ENCODE measurements at regions not wholly inside any gene's neighbourhood (a gene's known extent, or its start where the extent isn't known, plus 50 kb on each side); places are given as distances from the start of the nearest gene placed in this dataset.

DNA sequence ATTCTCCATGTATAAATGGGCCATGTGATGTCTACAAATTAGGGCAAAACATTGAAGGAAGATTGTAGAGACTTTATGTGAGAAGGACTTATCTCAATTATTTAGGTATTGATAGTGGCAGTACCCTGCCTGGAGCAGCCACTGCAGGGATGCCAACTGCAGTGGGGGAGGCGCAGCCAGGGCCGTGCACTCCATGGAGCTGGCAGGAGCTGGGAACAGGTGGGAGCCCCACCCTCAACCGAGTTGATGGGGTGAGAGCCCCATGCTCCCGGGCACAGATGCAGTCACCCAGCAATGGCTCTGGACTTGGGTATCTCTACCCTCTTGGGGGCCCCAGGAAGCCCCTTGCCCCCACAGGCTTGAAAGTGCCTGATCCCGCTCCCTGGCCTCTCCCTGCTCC is 564.3 kb downstream of the SLC4A3 start:
- no peak for TF ChIP-seq CTCF (IDR thresholded peaks at IDR 0.05)

GRCh38 chr2:220192994-220193753 is 565.7 kb downstream of the SLC4A3 start:
- no peak for TF ChIP-seq CTCF (IDR thresholded peaks at IDR 0.05)

- TF ChIP-seq CTCF (IDR thresholded peaks at IDR 0.05), result no peak
These were observed 567.5 kb downstream of the SLC4A3 start for GRCh38 chr2:220194630-220195584.

DNA sequence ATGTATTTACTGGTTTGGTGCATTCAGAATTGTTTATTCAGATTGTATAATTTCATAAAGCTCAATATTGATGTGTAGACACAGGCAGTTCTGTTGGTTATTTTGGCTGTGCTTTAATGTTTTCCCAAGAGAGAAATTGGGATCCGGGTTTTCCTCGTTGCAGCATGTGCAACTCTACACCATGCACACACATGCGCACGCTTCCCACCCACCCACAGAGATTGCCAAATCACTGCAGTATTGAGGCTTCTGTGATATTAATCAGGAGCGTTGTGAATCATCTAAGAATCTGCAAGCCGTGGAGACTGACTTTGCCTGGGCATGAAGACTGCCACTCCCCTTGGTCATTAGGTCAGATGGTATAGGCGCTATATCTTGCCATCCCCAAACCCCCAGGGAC is 571.5 kb downstream of the SLC4A3 start:
- no peak for TF ChIP-seq CTCF (IDR thresholded peaks at IDR 0.05)

DNA sequence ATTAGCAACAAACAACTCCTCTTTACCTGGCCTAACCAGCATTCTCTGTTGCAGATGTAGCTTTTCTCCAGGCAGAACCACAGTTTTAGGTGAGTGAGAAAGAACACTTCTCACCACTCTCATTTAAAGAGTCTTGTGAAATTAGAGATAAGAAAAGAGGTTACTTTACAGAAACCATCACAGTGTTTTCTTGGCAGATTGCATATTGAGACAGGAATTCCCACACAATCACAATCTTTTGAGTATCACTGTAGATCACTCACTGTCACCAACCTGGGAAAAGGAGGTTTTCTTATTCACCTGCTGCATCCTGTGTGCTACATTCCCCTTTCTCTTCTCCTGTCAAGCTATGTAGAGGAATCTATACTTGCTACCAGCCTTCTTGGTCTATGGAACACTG is 574.6 kb downstream of the SLC4A3 start:
- TF ChIP-seq CTCF (IDR thresholded peaks at IDR 0.05), result no peak

DNA sequence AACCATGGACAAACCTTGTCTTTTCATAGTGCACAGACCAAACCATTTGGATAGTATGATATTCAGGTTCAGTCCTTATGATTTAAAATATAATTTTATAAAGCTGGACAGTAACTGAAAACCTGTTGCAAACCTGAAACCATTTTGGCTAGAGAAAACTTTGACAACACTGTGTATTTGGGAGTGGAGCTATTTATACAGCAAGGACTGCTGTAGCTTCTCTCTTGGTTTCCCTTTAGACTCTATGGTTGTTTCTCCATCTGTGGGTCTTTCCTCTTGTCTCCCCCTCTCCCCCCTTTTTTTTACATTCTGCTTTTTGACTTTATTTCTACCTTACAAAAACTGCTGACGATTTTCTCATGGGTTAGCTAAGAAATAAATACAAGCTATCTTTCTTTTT is 581.7 kb downstream of the SLC4A3 start:
- no peak for TF ChIP-seq CTCF (IDR thresholded peaks at IDR 0.05)

DNA sequence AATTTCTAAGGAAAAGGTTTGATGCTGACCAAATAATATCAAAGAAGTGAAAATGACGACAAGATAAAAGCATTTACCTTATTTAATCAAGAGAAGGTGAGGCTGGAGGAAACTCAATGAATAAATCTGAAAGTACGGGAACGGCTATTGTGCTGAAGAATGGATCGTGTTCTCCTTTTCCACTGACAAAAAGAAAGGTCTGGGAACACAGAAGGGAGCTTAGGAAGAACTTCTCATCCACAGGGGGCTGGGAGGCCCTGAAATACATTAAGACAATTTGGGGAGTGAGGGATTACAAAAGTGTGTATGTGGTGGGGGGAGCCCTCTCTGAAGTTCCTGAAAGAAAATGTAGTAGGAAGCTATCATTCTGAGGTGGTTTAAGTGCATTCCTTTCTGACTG is 582.3 kb downstream of the SLC4A3 start:
- no peak for TF ChIP-seq CTCF (IDR thresholded peaks at IDR 0.05)

Data from LNCAP (cell line).